ENCODE measurements at regions not wholly inside any gene's neighbourhood (a gene's known extent, or its start where the extent isn't known, plus 50 kb on each side); places are given as distances from the start of the nearest gene placed in this dataset.

- POLR2A ChIA-PET = no interaction called here
- no peaks in the 10 kb centered on the region for H3F3A ChIP-seq (replicated peaks; ENCODE audit: insufficient read depth)
Observed at GRCh38 chr5:128701301-128701700, 163.3 kb upstream of the FBN2 start.

GRCh38 chr5:128703322-128703721, 165.3 kb upstream of the FBN2 start:
- no peaks in the 10 kb centered on the region for H3K79me2 ChIP-seq (ENCODE audit: insufficient read depth)
- H4K20me1 ChIP-seq (ENCODE audit: insufficient read depth) = no peaks in the 10 kb centered on the region
- TF ChIP-seq FOXM1 (IDR thresholded peaks at IDR 0.05; ENCODE audit: low read depth) (no peak), JUND (IDR thresholded peaks at IDR 0.05) (no peak), RAD21 (IDR thresholded peaks at IDR 0.05; ENCODE audit: low read length) (no peak), REST (IDR thresholded peaks at IDR 0.05; ENCODE audit: low read depth, low read length) (no peak), RCOR1 (IDR thresholded peaks at IDR 0.05; ENCODE audit: low read length) (no peak), PBX3 (IDR thresholded peaks at IDR 0.05) (no peak), POLR2AphosphoS5 (IDR thresholded peaks at IDR 0.05; ENCODE audit: low read depth, low read length) (no peak), ELF1 (IDR thresholded peaks at IDR 0.05) (no peak), NFIC (IDR thresholded peaks at IDR 0.05; ENCODE audit: borderline replicate concordance) (no peak), CHD2 (IDR thresholded peaks at IDR 0.05; ENCODE audit: low read length, partially characterized antibody) (no peak), EP300 (IDR thresholded peaks at IDR 0.05; ENCODE audit: borderline replicate concordance in 1 of 2, low read depth in 1 of 2, low read length in 1 of 2) (no peak), RXRA (IDR thresholded peaks at IDR 0.05; ENCODE audit: borderline replicate concordance, low read depth) (no peak), SMC3 (IDR thresholded peaks at IDR 0.05; ENCODE audit: low read depth, low read length) (no peak), TCF12 (IDR thresholded peaks at IDR 0.05) (no peak), TAF1 (IDR thresholded peaks at IDR 0.05; ENCODE audit: borderline replicate concordance, low read depth, low read length) (no peak), YY1 (IDR thresholded peaks at IDR 0.05; ENCODE audit: low read depth) (no peak), MAX (IDR thresholded peaks at IDR 0.05; ENCODE audit: low read depth) (no peak)
- no peaks in the 10 kb centered on the region for H3K27me3 ChIP-seq (ENCODE audit: insufficient read depth)
- no peaks in the 10 kb centered on the region for H3K9me2 ChIP-seq
- no peak for DNase-seq
- no peaks in the 10 kb centered on the region for H3K4me1 ChIP-seq (ENCODE audit: control insufficient read depth in 1 of 2, insufficient read depth in 2 of 2, low read depth in 1 of 2, low read length in 1 of 2)
- H3K4me3 ChIP-seq (ENCODE audit: low read depth in 2 of 2, low read length in 1 of 2) = no peak overlapping the region
- H2AFZ ChIP-seq (ENCODE audit: low read depth) = no peak overlapping the region
- no peaks in the 10 kb centered on the region for H3K36me3 ChIP-seq (replicated peaks in 1 of 2; ENCODE audit: control insufficient read depth in 1 of 2, insufficient read depth in 2 of 2, low read length in 1 of 2)
- no peak overlapping the region for H3K4me2 ChIP-seq
- H3K9me3 ChIP-seq = no peaks in the 10 kb centered on the region
- no peak overlapping the region for H3K9ac ChIP-seq
- no peaks in the 10 kb centered on the region for H3F3A ChIP-seq (replicated peaks; ENCODE audit: insufficient read depth)
- ChIA-PET CTCF (interaction anchor here (1.1 kb wide), 1 partner anchor 11 kb away, joined by 3 read pairs; no protein-coding TSS in a partner anchor), POLR2A (no interaction called here)
- no CpG with 5 or more reads among the region's 1 CpG for WGBS (ENCODE audit: low lambda C conversion rate)
- H3K27ac ChIP-seq (ENCODE audit: low read depth in 2 of 2, low read length in 1 of 2) = no peak overlapping the region

More at GRCh38 chr5:128701301-128701700, 163.3 kb upstream of the FBN2 start:
- H3K9me2 ChIP-seq = no peaks in the 10 kb centered on the region
- H3K4me2 ChIP-seq = no peak overlapping the region
- DNase-seq = no peak
- no peaks in the 10 kb centered on the region for H3K79me2 ChIP-seq (ENCODE audit: insufficient read depth)
- H3K36me3 ChIP-seq (replicated peaks in 1 of 2; ENCODE audit: control insufficient read depth in 1 of 2, insufficient read depth in 2 of 2, low read length in 1 of 2) = no peaks in the 10 kb centered on the region
- CTCF ChIA-PET = no interaction called here
- H3K4me3 ChIP-seq (ENCODE audit: low read depth in 2 of 2, low read length in 1 of 2) = no peak overlapping the region
- no peaks in the 10 kb centered on the region for H4K20me1 ChIP-seq (ENCODE audit: insufficient read depth)
- H3K27me3 ChIP-seq (ENCODE audit: insufficient read depth) = no peaks in the 10 kb centered on the region
- H3K27ac ChIP-seq (ENCODE audit: low read depth in 2 of 2, low read length in 1 of 2) = no peak overlapping the region
- no peak overlapping the region for H3K9ac ChIP-seq
- H2AFZ ChIP-seq (ENCODE audit: low read depth) = no peak overlapping the region
- no peaks in the 10 kb centered on the region for H3K4me1 ChIP-seq (ENCODE audit: control insufficient read depth in 1 of 2, insufficient read depth in 2 of 2, low read depth in 1 of 2, low read length in 1 of 2)
- H3K9me3 ChIP-seq = no peaks in the 10 kb centered on the region
- TF ChIP-seq SIN3A (IDR thresholded peaks at IDR 0.05; ENCODE audit: borderline replicate concordance, low read depth, low read length) (no peak), NFIC (IDR thresholded peaks at IDR 0.05; ENCODE audit: borderline replicate concordance) (no peak), ELF1 (IDR thresholded peaks at IDR 0.05) (no peak)
